ENCODE measurements at regions not wholly inside any gene's neighbourhood (a gene's known extent, or its start where the extent isn't known, plus 50 kb on each side); places are given as distances from the start of the nearest gene placed in this dataset.
"Not testable (repeated sequence)": the region's sequence is repeated elsewhere in the genome, so short reads cannot be mapped to it uniquely, and the experiment has no call there.

- DNase-seq = no peak
These were observed 1407.9 kb upstream of the MAP3K7 start for GRCh38 chr6:91994787-91995186.

GRCh38 chr6:91982559-91982958 lies 1395.7 kb upstream of the MAP3K7 start:
- no peak for DNase-seq

GRCh38 chr6:91976797-91977196 lies 1389.9 kb upstream of the MAP3K7 start:
- DNase-seq = no peak

GRCh38 chr6:91970700-91971099 lies 1383.8 kb upstream of the MAP3K7 start:
- DNase-seq = no peak

GRCh38 chr6:91965872-91966271 lies 1379.0 kb upstream of the MAP3K7 start:
- DNase-seq = no peak

- DNase-seq = no peak
These were observed 1374.8 kb upstream of the MAP3K7 start for GRCh38 chr6:91961671-91962070.

GRCh38 chr6:91961236-91961635 lies 1374.4 kb upstream of the MAP3K7 start:
- no peak for DNase-seq

- no peak for DNase-seq
These were observed 1355.0 kb upstream of the MAP3K7 start for GRCh38 chr6:91941838-91942237.

- DNase-seq = no peak
These were observed 1353.9 kb upstream of the MAP3K7 start for GRCh38 chr6:91940801-91941200.

GRCh38 chr6:91926827-91927226 lies 1340.0 kb upstream of the MAP3K7 start:
- no peak for DNase-seq

GRCh38 chr6:91926361-91926760 lies 1339.5 kb upstream of the MAP3K7 start:
- DNase-seq = no peak

- no peak for DNase-seq
These were observed 1325.1 kb upstream of the MAP3K7 start for GRCh38 chr6:91911945-91912344.

GRCh38 chr6:91904586-91905164 lies 1317.8 kb upstream of the MAP3K7 start:
- DNase-seq = no peak

- DNase-seq = no peak
These were observed 1308.9 kb upstream of the MAP3K7 start for GRCh38 chr6:91895599-91896285.

- DNase-seq = no peak
These were observed 1299.4 kb upstream of the MAP3K7 start for GRCh38 chr6:91886183-91886795.

GRCh38 chr6:91881791-91882190 lies 1294.9 kb upstream of the MAP3K7 start:
- DNase-seq = not testable (repeated sequence)

GRCh38 chr6:91879386-91879995 lies 1292.6 kb upstream of the MAP3K7 start:
- no peak for DNase-seq

GRCh38 chr6:91877994-91878393 lies 1291.1 kb upstream of the MAP3K7 start:
- DNase-seq = no peak

GRCh38 chr6:91874971-91875370 lies 1288.1 kb upstream of the MAP3K7 start:
- no peak for DNase-seq

GRCh38 chr6:91868539-91869202 lies 1281.8 kb upstream of the MAP3K7 start:
- DNase-seq = no peak

- no peak for DNase-seq
These were observed 1279.0 kb upstream of the MAP3K7 start for GRCh38 chr6:91865889-91866288.

GRCh38 chr6:91864911-91865310 lies 1278.0 kb upstream of the MAP3K7 start:
- DNase-seq = no peak

GRCh38 chr6:91860541-91861335 lies 1273.9 kb upstream of the MAP3K7 start:
- peak; percentile 40 for DNase-seq

All from fibroblast of upper back skin (primary cell).